ENCODE measurements at regions not wholly inside any gene's neighbourhood (a gene's known extent, or its start where the extent isn't known, plus 50 kb on each side); places are given as distances from the start of the nearest gene placed in this dataset.

- TF ChIP-seq CTCF (tag by site-specific recombination; IDR thresholded peaks at IDR 0.05) (no peak), ZNF707 (tag by site-specific recombination; IDR thresholded peaks at IDR 0.05) (no peak), SP7 (tag by site-specific recombination; IDR thresholded peaks at IDR 0.05) (no peak), PRDM1 (tag by site-specific recombination; IDR thresholded peaks at IDR 0.05) (no peak), REST (tag by site-specific recombination; IDR thresholded peaks at IDR 0.05) (no peak), ZNF174 (tag by site-specific recombination; IDR thresholded peaks at IDR 0.05) (no peak), PATZ1 (tag by site-specific recombination; IDR thresholded peaks at IDR 0.05) (no peak), HOXC10 (CRISPR knock-in tag; IDR thresholded peaks at IDR 0.05) (no peak), ZNF366 (tag by site-specific recombination; conservative IDR thresholded peaks at IDR 0.05) (no peak)
Observed at GRCh38 chr5:130885027-130885426, 280.0 kb downstream of the HINT1 start.
